BLaER1 (cell line): ENCODE measurements at regions not wholly inside any gene's neighbourhood (a gene's known extent, or its start where the extent isn't known, plus 50 kb on each side); places are given as distances from the start of the nearest gene placed in this dataset.

Experiments used
- H3K27ac ChIP-seq: shearing (Covaris generic); formaldehyde crosslinking; 2 replicates; pipeline ENCODE4 v1.8.1; 2022
- H3K27me3 ChIP-seq: shearing (Covaris generic); formaldehyde crosslinking; 2 replicates; pipeline ENCODE4 v1.8.1; 2022
- H3K36me3 ChIP-seq: shearing (Covaris generic); formaldehyde crosslinking; 2 replicates; pipeline ENCODE4 v1.8.1; 2022
- H3K4me1 ChIP-seq: shearing (Covaris generic); formaldehyde crosslinking; 2 replicates; pipeline ENCODE4 v1.8.1; 2022
- H3K4me2 ChIP-seq: shearing (Covaris generic); formaldehyde crosslinking; 2 replicates; pipeline ENCODE4 v1.8.1; 2022
- H3K4me3 ChIP-seq: shearing (Covaris generic); formaldehyde crosslinking; 2 replicates; pipeline ENCODE4 v1.8.1; 2022
- H3K9ac ChIP-seq: shearing (Covaris generic); formaldehyde crosslinking; 2 replicates; pipeline ENCODE4 v1.8.1; 2022
- H3K9me3 ChIP-seq: shearing (Covaris generic); formaldehyde crosslinking; 2 replicates; pipeline ENCODE4 v1.8.1; 2022
- H4K20me1 ChIP-seq: shearing (Covaris generic); formaldehyde crosslinking; 2 replicates; pipeline ENCODE4 v1.8.1; 2022
- Cebpa-rat ChIP-seq: shearing (Covaris generic); IDR thresholded peaks from 2 replicates; pipeline ENCODE4 v1.8.1; 2022

GRCh38 chrX:150253959-150254620 is 109.0 kb upstream of the MAMLD1 start:
- no peak for TF ChIP-seq Cebpa-rat
- Histone ChIP-seq H3K9ac (no peak overlapping the region), H3K9me3 (no peaks in the 10 kb centered on the region), H3K4me2 (0 out of 2 replicates have a peak overlapping the region, but pooled peaks have one; percentile 8), H3K4me3 (no peak overlapping the region), H4K20me1 (no peaks in the 10 kb centered on the region), H3K27ac (no peak overlapping the region), H3K27me3 (no peaks in the 10 kb centered on the region), H3K4me1 (peaks cover 23% of the 10 kb centered on the region), H3K36me3 (no peaks in the 10 kb centered on the region)

- H3K36me3 ChIP-seq = no peaks in the 10 kb centered on the region
- no peaks in the 10 kb centered on the region for H3K27me3 ChIP-seq
- H3K9me3 ChIP-seq = no peaks in the 10 kb centered on the region
- no peak overlapping the region for H3K4me2 ChIP-seq
- no peak overlapping the region for H3K4me3 ChIP-seq
- H3K9ac ChIP-seq = no peak overlapping the region
- TF ChIP-seq Cebpa-rat = no peak
- peaks cover 23% of the 10 kb centered on the region for H3K4me1 ChIP-seq
- no peak overlapping the region for H3K27ac ChIP-seq
- H4K20me1 ChIP-seq = no peaks in the 10 kb centered on the region
Observed at GRCh38 chrX:150254909-150255308, 108.2 kb upstream of the MAMLD1 start.

GRCh38 chrX:150255441-150256296 is 107.4 kb upstream of the MAMLD1 start:
- no peaks in the 10 kb centered on the region for H3K27me3 ChIP-seq
- no peak overlapping the region for H3K27ac ChIP-seq
- no peaks in the 10 kb centered on the region for H3K9me3 ChIP-seq
- peaks cover 23% of the 10 kb centered on the region for H3K4me1 ChIP-seq
- no peaks in the 10 kb centered on the region for H3K36me3 ChIP-seq
- H4K20me1 ChIP-seq = no peaks in the 10 kb centered on the region
- no peak overlapping the region for H3K4me3 ChIP-seq
- H3K9ac ChIP-seq = no peak overlapping the region
- H3K4me2 ChIP-seq = peak overlapping the region; percentile 17
- no peak for TF ChIP-seq Cebpa-rat

GRCh38 chrX:150256297-150256650 is 106.8 kb upstream of the MAMLD1 start:
- Histone ChIP-seq H3K9ac (no peak overlapping the region), H3K27me3 (no peaks in the 10 kb centered on the region), H3K4me1 (peaks cover 23% of the 10 kb centered on the region), H3K27ac (no peak overlapping the region), H4K20me1 (no peaks in the 10 kb centered on the region), H3K9me3 (no peaks in the 10 kb centered on the region), H3K36me3 (no peaks in the 10 kb centered on the region), H3K4me3 (no peak overlapping the region), H3K4me2 (peak overlapping the region; percentile 17; the same call in 1 of the 2 replicates)
- TF ChIP-seq Cebpa-rat = no peak

- Histone ChIP-seq H3K9me3 (no peaks in the 10 kb centered on the region), H3K4me2 (no peak overlapping the region), H3K4me1 (peaks cover 23% of the 10 kb centered on the region), H3K9ac (no peak overlapping the region), H3K27ac (no peak overlapping the region), H4K20me1 (no peaks in the 10 kb centered on the region), H3K27me3 (no peaks in the 10 kb centered on the region), H3K36me3 (no peaks in the 10 kb centered on the region), H3K4me3 (no peak overlapping the region)
- no peak for TF ChIP-seq Cebpa-rat
Observed at GRCh38 chrX:150257353-150258175, 105.6 kb upstream of the MAMLD1 start.

- no peak overlapping the region for H3K27ac ChIP-seq
- no peak overlapping the region for H3K9ac ChIP-seq
- no peak overlapping the region for H3K4me2 ChIP-seq
- H3K4me3 ChIP-seq = no peak overlapping the region
- H3K9me3 ChIP-seq = no peaks in the 10 kb centered on the region
- no peak for TF ChIP-seq Cebpa-rat
- H3K4me1 ChIP-seq = peaks cover 23% of the 10 kb centered on the region
- H3K27me3 ChIP-seq = no peaks in the 10 kb centered on the region
- H4K20me1 ChIP-seq = no peaks in the 10 kb centered on the region
- H3K36me3 ChIP-seq = no peaks in the 10 kb centered on the region
Observed at GRCh38 chrX:150258176-150258425, 105.0 kb upstream of the MAMLD1 start.

GRCh38 chrX:150258463-150259430 is 104.4 kb upstream of the MAMLD1 start:
- no peak overlapping the region for H3K9ac ChIP-seq
- H3K4me2 ChIP-seq = no peak overlapping the region
- no peaks in the 10 kb centered on the region for H4K20me1 ChIP-seq
- no peak for TF ChIP-seq Cebpa-rat
- H3K27ac ChIP-seq = no peak overlapping the region
- no peaks in the 10 kb centered on the region for H3K27me3 ChIP-seq
- H3K9me3 ChIP-seq = no peaks in the 10 kb centered on the region
- peaks cover 23% of the 10 kb centered on the region for H3K4me1 ChIP-seq
- H3K36me3 ChIP-seq = no peaks in the 10 kb centered on the region
- no peak overlapping the region for H3K4me3 ChIP-seq

- no peaks in the 10 kb centered on the region for H3K27me3 ChIP-seq
- TF ChIP-seq Cebpa-rat = no peak
- H4K20me1 ChIP-seq = no peaks in the 10 kb centered on the region
- H3K9me3 ChIP-seq = no peaks in the 10 kb centered on the region
- no peak overlapping the region for H3K9ac ChIP-seq
- H3K4me3 ChIP-seq = no peak overlapping the region
- H3K27ac ChIP-seq = no peak overlapping the region
- no peak overlapping the region for H3K4me2 ChIP-seq
- H3K4me1 ChIP-seq = no peaks in the 10 kb centered on the region
- H3K36me3 ChIP-seq = no peaks in the 10 kb centered on the region
Observed at GRCh38 chrX:150262456-150262855, 100.7 kb upstream of the MAMLD1 start.

- no peaks in the 10 kb centered on the region for H3K4me1 ChIP-seq
- H3K27me3 ChIP-seq = no peaks in the 10 kb centered on the region
- no peak overlapping the region for H3K27ac ChIP-seq
- no peaks in the 10 kb centered on the region for H3K36me3 ChIP-seq
- no peaks in the 10 kb centered on the region for H4K20me1 ChIP-seq
- no peaks in the 10 kb centered on the region for H3K9me3 ChIP-seq
- no peak overlapping the region for H3K9ac ChIP-seq
- H3K4me3 ChIP-seq = no peak overlapping the region
- H3K4me2 ChIP-seq = no peak overlapping the region
- TF ChIP-seq Cebpa-rat = no peak
Observed at GRCh38 chrX:150268839-150269355, 94.2 kb upstream of the MAMLD1 start.
